GM21786 (cell line): ENCODE measurements at regions not wholly inside any gene's neighbourhood (a gene's known extent, or its start where the extent isn't known, plus 50 kb on each side); places are given as distances from the start of the nearest gene placed in this dataset.

Source experiments
- ATAC-seq: cut with Tn5 transposase; IDR thresholded peaks from one replicate; pipeline ENCODE4 v1.9.1; 2021; ENCODE audit not compliant: unreplicated experiment

GRCh38 chr2:23092831-23093230 is 292.1 kb upstream of the KLHL29 start:
- ATAC-seq: no peak

- no peak for ATAC-seq
These were observed 291.5 kb upstream of the KLHL29 start for GRCh38 chr2:23093513-23093912.

GRCh38 chr2:23096906-23097602 is 287.9 kb upstream of the KLHL29 start:
- no peak for ATAC-seq

- no peak for ATAC-seq
These were observed 284.6 kb upstream of the KLHL29 start for GRCh38 chr2:23100406-23100805.

- ATAC-seq: no peak
These were observed 278.7 kb upstream of the KLHL29 start for GRCh38 chr2:23106242-23106785.

GRCh38 chr2:23107327-23107941 is 277.5 kb upstream of the KLHL29 start:
- no peak for ATAC-seq

- ATAC-seq: no peak
These were observed 273.7 kb upstream of the KLHL29 start for GRCh38 chr2:23111263-23111662.

- ATAC-seq: no peak
These were observed 272.5 kb upstream of the KLHL29 start for GRCh38 chr2:23112517-23112916.

GRCh38 chr2:23114299-23114698 is 270.7 kb upstream of the KLHL29 start:
- no peak for ATAC-seq

- no peak for ATAC-seq
These were observed 266.7 kb upstream of the KLHL29 start for GRCh38 chr2:23118313-23118712.

- no peak for ATAC-seq
These were observed 266.1 kb upstream of the KLHL29 start for GRCh38 chr2:23118894-23119293.

- ATAC-seq: no peak
These were observed 264.8 kb upstream of the KLHL29 start for GRCh38 chr2:23120161-23120560.

- no peak for ATAC-seq
These were observed 262.9 kb upstream of the KLHL29 start for GRCh38 chr2:23121968-23122648.

- no peak for ATAC-seq
These were observed 262.2 kb upstream of the KLHL29 start for GRCh38 chr2:23122681-23123215.

- ATAC-seq: no peak
These were observed 261.3 kb upstream of the KLHL29 start for GRCh38 chr2:23123686-23124085.

- no peak for ATAC-seq
These were observed 260.7 kb upstream of the KLHL29 start for GRCh38 chr2:23124214-23124750.

- ATAC-seq: no peak
These were observed 257.5 kb upstream of the KLHL29 start for GRCh38 chr2:23127465-23127864.

- ATAC-seq: no peak
These were observed 256.2 kb upstream of the KLHL29 start for GRCh38 chr2:23128684-23129292.

GRCh38 chr2:23131066-23131575 is 253.9 kb upstream of the KLHL29 start:
- ATAC-seq: no peak

- no peak for ATAC-seq
These were observed 253.0 kb upstream of the KLHL29 start for GRCh38 chr2:23132000-23132399.
